Stimulated activated CD4-positive, alpha-beta T cell treated with anti-CD3 and anti-CD28 coated beads, Interleukin-1b, Interleukin-23, amount 100 ng/mL, for 4 hours (primary cell): ENCODE measurements at regions not wholly inside any gene's neighbourhood (a gene's known extent, or its start where the extent isn't known, plus 50 kb on each side); places are given as distances from the start of the nearest gene placed in this dataset.

Source experiments
- DNase-seq, 2 donors: peaks; one replicate each; pipeline ENCODE4 v3.0.0-alpha.2; 2020; ENCODE audit warnings: low read depth in 2 of 2

GRCh38 chr3:99212969-99213368, 311.5 kb upstream of the DCBLD2 start:
- DNase-seq = no peak

DNA sequence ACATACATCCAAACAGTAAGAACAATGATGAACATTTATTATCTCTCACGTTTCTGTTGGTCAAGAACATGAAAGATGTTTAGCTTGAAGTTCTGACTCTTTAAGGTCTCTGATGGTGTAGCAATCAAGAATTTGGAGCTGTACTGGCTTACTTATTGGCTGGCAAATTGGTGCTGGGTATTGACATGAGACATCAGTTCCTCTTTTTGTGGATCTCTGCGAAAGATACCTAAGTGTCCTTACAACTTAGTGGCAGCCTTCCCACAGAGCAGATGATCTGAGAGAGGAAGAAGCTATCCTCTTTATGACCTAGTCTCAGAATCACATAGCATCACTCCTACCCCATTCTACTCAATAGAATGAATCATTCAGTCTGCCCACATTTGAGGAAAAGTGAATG, 309.8 kb upstream of the DCBLD2 start:
- no peak for DNase-seq

DNA sequence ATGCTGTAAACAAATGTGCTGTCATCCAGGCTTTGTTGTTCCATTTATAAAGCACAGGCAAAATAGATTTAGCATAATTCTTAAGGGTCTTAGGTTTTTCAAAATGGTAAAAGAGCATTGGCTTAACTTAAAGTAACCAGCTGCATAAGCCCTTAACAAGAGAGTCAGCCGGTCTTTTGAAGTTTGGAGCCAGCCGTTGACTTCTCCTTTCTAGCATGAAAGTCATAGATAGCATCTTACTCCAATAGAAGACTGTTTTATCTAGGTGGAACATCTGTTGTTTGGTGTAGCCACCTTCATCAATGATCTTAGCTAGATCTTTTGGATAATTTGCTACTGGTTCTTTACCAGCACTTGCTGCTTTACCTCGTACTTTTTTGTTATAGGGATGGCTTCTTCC, 297.5 kb upstream of the DCBLD2 start:
- no peak for DNase-seq

DNA sequence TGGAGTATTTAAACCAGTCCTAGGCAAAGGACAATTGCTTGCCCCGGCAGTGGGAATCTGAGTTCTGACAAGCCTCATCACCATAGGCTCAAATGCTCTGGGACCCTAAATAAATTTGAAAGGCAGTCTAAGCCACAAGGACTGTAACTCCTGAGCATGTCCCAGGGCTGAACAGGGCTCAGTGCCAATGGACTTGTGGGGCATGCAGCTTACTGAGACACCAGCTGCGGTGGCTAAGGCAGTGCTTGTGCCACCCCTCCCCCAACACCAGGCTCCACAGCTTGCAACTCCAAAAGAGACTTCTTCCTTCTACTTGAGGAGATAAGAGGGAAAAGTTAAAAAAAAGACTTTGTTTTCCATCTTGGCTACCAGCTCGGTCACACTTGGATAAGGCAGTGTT, 289.7 kb upstream of the DCBLD2 start:
- DNase-seq = no peak

- DNase-seq = no peak
Measured at GRCh38 chr3:99188936-99189335, 287.4 kb upstream of the DCBLD2 start.

DNA sequence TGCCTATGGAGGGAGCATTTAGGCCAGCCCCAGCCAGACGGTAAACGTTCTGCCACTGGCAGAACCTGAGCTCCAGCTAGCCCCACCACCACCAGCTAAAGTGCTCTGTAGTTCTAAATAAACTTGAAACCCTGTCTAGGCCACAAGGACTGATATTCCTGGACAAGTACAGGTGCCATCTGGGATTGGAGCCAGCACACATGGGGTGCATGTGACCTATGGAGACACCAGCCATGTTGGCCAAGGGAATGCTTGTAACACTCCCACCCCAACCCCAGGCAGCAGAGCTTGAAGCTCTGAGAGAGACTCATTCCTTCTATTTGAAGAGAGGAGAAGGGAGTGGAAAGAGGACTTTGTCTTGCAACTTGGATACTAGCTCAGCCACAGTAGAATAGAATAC, 284.5 kb upstream of the DCBLD2 start:
- DNase-seq = no peak

DNA sequence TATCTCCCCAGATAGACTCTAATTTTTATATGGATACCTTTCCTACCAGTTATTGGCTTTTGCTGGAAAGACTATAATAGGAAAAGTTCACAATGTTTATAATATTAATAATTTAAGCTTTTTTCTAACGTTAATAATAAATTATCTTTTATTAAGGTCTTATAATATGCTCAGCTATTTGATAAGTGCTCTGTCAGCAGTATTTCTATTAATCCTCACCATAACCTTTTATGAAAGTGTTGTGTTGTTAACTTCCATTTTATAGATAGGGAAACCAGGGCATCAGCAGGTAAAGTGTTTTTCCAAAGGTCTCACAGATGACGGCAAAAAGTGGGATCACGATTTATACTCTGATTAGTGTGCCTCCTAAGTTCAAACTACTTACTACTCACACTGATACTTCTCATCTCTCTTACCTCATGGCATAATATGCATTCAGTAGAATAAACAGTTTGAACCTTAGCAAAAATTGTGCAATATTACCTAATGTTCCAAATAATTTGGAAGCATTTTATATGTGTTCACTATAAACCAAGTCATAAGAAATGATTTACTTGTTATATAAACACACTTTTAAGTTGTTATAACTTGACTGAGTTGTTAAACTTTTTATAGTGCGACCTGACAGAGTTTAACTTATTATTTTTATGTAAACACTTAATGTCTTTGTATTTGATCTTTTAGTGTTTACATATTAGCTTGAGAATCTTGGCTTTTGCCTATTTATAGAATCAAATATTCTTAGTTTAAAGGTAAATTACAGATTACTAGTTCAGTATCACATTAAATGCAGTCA, 274.9 kb upstream of the DCBLD2 start:
- no peak for DNase-seq

- DNase-seq = no peak
Measured at GRCh38 chr3:99175276-99175812, 273.8 kb upstream of the DCBLD2 start.

- peak in 1 of 2 donors; percentile 1 for DNase-seq
Measured at GRCh38 chr3:99172736-99173657, 271.5 kb upstream of the DCBLD2 start.

DNA sequence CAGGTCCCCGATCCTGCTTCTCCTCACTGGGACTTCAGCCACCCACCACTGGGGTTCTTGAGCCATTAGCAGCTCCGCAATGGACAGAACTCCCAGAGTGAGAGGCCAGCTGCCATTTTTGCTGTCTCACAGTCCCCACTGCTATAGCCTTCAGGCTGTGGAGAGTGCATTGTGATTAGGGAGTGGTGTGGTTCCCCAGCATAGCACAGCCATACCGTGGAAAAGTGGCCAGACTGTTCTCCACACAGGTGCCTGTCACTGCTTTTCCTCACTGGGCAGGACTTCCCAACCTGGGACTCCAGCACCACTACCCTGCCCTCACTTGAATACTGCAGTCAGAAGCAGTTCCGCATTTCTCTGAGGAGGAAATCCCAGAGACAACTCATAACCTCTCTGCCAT, 270.3 kb upstream of the DCBLD2 start:
- DNase-seq = no peak

GRCh38 chr3:99170867-99171517, 269.5 kb upstream of the DCBLD2 start:
- DNase-seq = no peak

DNA sequence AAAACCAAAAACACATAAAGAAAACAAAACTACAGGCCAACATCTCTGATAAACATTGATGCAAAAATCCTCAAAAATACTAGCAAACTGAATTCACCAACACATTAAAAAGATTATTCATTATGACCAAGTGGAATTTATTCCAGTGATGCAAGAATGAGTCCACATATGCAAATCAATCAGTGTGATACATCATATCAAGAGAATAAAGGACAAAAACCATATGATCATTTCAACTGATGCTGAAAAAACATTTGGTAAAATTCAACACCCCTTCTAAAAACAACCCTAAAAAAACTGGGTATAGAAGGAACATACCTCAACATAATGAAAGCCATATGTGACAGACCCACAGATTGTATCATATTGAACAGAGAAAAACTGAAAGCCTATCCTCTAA, 265.6 kb upstream of the DCBLD2 start:
- DNase-seq = no peak

DNA sequence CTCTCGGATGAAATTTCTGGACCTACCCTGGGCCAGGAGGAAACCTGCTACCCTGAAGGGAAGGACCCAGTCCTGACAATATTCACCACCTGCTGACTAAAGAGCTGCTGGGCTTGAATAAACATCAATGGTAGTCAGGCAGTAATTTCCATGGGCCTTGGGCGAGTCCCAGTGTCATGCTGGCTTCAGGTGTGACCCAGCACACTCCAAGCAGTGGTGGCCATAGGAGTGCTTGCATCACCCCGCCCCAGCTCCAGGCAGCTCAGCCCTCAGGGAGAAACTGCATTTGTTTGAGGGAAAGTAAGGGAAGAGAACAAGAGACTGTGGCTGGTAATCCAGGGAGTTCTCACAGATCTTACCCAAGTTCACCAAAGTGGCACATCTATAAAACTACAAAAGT, 261.8 kb upstream of the DCBLD2 start:
- no peak for DNase-seq

DNA sequence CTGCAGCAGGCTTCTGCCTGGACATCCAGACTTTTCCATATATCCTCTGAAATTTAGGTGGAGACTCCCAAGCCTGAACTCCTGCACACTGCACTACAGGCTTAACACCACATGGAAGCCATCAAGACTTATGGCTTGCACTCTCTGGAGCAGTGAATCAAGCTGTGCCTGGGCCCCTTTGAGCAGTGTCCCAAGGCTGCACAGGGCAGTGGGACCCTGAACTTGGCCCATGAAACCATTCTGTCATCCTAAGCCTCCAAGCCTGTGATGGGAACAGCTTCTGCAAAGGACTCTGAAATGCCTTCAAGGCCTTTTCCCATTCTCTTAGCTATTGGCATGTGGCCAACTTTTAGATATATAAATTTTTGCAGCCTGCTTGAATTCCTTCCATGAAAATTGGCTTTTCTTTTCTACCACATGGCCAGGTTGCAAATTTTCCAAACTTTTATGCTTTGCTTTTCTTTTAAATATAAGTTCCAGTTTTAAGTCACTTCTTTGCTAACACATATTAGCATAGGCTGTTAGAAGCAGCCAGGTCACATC, 257.8 kb upstream of the DCBLD2 start:
- no peak for DNase-seq

DNA sequence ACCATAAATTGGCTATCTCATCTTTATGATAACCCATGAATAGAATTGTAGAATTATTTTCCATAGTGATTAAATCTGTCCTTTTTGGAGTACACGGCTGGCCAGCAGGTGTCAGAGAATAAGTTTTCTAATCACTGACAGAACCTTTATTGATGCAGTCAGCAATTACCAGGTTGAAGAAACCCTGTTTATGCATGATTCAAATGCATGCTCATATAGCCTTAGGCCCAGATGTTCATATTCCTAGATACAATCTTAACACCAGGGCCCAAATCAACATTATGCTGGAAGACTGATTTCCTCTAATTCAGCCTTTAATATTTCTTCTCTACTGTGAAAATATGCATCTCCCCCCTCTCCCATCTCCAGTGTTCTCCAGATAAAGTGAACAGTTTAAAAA, 243.5 kb upstream of the DCBLD2 start:
- no peak for DNase-seq

GRCh38 chr3:99143493-99143892, 242.0 kb upstream of the DCBLD2 start:
- no peak for DNase-seq

DNA sequence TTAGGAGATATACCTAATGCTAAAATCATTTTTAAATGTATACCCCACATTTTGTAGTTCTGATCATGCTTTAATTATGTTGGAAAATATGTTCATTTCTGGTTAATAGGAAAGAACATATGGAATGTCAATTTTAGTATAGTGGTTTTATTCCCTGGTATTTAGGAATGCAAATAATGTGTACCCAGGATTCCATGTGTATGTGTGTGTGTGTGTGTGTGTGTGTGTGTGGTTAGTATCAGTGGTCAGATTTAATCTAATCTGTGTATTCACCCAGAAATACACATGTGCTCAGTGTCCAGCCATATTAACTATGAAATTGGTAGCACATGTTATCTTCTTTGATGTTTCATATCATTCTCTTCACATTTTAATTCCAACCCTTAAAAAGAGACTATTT, 233.5 kb upstream of the DCBLD2 start:
- no peak for DNase-seq

DNA sequence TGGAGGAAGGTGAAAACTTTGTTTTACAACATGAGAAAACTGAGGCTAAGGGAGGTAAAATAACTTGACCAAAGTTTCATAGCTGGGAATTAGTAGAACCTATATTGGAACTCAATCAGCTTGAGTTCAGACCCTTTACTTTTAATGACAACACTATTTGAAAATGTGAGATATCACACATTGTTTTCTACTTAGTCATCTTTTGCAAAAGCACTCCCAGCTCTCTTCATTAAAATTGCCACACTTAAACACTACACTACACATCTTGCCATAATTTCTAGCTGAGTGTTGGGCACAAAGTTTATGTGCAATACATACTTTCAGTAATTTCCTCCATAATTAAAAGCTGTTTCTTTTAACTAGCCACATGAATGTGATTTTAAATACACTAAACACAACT, 230.4 kb upstream of the DCBLD2 start:
- no peak for DNase-seq

- no peak for DNase-seq
Measured at GRCh38 chr3:99128725-99129505, 227.4 kb upstream of the DCBLD2 start.

DNA sequence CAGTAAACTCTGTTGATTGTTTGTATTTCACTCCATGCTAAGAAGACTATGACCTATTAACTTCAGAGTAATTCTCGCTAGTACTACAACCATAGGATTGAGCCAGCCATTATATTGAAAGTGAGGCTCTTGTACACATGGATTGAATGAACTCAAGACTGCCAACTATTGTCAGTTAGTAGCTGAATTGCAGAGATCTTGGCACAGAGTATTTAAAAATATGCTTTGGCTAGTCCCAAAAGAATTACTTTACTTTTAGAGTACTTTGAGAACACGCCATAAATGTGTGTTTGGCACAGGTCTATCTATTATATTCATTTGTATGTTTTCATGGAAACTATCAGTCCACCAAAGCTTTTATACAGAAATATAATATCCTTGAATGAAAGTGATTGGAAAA, 226.7 kb upstream of the DCBLD2 start:
- DNase-seq = no peak

- DNase-seq = no peak
Measured at GRCh38 chr3:99126316-99126715, 224.8 kb upstream of the DCBLD2 start.
